Germinal center (tissue), 1 donor: ENCODE measurements at regions not wholly inside any gene's neighbourhood (a gene's known extent, or its start where the extent isn't known, plus 50 kb on each side); places are given as distances from the start of the nearest gene placed in this dataset.
"Not testable (repeated sequence)": the region's sequence is repeated elsewhere in the genome, so short reads cannot be mapped to it uniquely, and the experiment has no call there.

Experiments used
- DNase-seq: peaks from one replicate; pipeline ENCODE4 v3.0.0; 2012; ENCODE audit warnings: mixed read lengths, low spot score

- DNase-seq = no peak
These were observed 273.5 kb upstream of the EDA2R start for GRCh38 chrX:66912417-66912816.

GRCh38 chrX:66902081-66902480, 263.2 kb upstream of the EDA2R start:
- DNase-seq = no peak

DNA sequence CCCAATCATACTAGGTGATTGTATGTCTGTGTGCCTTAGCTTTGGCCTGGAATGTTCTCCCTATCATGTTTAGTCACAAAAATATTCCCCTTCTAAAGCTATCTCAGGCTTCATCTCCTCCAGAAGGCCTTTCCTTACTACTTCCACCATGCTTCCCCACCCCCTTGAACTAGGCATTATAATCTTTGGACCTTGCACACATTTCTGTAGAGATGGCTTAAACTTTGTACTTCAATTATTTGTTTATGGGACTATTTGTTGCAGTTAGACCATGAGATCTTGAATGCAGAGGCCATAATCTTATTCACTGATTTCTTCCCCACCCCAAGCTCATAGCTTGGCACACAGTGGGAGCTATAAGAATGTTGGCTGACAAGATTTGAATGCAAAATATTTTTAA, 262.0 kb upstream of the EDA2R start:
- no peak for DNase-seq

GRCh38 chrX:66892004-66892403, 253.1 kb upstream of the EDA2R start:
- DNase-seq = no peak

- no peak for DNase-seq
These were observed 250.5 kb upstream of the EDA2R start for GRCh38 chrX:66889418-66889817.

- no peak for DNase-seq
These were observed 243.2 kb upstream of the EDA2R start for GRCh38 chrX:66882101-66882500.

DNA sequence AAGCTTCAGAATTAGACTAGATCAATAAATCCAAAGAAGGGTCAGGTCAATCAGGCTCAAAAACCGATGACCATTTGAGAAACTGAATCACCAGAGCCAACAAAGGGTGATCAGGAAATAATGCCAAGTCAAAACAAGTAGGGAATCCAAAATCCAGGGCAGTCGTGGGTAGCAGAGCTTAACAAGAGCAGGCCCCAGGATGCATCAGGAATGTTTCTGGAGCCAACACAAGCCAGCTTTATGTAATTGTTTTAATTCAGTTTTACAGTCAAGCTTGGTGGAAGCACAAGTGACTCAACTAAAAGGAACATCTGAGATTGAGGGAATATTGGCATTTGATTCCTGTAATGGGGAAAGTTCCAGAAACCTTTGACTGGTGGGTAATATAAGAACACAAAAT, 237.9 kb upstream of the EDA2R start:
- DNase-seq = no peak

DNA sequence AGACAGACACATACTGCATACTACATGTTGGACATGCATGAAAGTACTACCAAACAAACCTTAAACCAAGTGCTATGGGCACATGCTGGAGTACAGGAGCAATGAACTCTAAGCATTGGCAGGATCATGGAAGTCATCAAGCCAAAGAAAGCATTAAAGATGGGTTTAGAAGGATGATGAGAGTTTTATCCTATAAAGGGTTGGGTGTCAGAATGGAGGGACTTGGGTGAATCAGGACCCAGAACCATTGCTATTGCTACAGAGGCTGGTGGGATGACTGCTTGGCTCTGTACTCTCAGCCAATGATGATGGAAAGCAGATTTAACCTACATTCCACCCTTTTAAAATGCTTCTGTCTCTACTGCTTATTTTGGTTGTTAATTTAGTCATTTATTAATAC, 233.9 kb upstream of the EDA2R start:
- no peak for DNase-seq

DNA sequence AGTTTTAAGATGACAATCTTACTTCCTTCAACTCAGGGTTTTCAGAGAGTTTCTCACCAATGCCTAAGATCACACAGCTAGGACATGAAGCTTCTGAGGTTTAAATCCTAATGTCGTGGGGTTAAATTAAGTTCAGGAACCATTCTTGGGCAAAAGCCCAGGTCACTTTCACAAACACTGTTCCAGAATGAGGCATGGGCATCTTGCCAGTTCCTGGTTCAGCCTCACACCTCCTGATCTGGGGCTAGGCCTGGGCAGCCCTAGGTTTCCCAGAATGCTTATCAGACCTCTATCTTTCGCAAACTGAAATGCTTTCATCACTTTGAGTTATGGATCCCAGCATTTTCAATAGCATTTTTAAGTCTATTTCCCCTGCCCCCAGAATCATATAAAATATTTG, 224.8 kb upstream of the EDA2R start:
- DNase-seq = no peak

GRCh38 chrX:66833426-66833825, 194.5 kb upstream of the EDA2R start:
- no peak for DNase-seq

DNA sequence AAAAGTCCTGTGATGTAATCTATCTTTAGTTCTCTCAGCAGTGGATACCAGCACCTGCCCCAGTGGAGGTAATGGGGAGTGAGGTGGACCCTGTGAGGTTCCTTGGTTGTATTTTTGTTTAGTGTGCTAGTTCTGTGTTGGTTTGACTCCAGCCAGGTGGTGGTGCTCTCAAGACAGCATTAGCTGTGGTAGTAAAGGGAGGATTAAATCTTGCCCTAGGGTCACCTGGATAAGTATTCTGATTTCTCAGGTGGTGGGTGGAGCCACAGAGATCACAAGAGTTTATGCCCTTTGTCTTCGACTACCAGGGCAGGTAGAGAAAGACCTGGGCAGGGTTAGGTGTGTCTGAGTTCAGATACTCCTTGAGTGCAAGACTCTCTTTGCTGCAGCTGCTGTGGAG, 176.3 kb upstream of the EDA2R start:
- DNase-seq = no peak

- DNase-seq = not testable (repeated sequence)
These were observed 155.6 kb upstream of the EDA2R start for GRCh38 chrX:66794514-66794913.

- DNase-seq = no peak
These were observed 127.4 kb upstream of the EDA2R start for GRCh38 chrX:66766318-66766717.

DNA sequence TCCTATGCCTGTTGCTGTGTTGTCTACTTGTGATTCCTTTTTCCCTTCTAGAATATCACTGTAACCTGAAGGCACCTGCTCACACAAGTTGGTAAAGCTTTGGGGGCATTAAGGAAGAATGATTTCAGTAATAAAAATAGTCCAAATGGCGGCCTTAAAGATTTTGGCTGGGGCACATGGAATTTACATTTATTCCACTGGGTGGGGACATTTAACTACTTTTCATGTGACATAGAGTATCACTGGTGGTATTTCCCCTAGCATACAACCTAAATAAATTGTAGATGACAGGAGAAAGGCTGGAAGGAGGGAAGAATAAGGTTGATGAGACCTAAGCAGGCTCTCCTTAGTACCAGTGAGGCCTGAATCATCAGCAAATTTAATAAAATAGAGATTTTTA, 121.8 kb upstream of the EDA2R start:
- DNase-seq = no peak

GRCh38 chrX:66756717-66757116, 117.8 kb upstream of the EDA2R start:
- no peak for DNase-seq

DNA sequence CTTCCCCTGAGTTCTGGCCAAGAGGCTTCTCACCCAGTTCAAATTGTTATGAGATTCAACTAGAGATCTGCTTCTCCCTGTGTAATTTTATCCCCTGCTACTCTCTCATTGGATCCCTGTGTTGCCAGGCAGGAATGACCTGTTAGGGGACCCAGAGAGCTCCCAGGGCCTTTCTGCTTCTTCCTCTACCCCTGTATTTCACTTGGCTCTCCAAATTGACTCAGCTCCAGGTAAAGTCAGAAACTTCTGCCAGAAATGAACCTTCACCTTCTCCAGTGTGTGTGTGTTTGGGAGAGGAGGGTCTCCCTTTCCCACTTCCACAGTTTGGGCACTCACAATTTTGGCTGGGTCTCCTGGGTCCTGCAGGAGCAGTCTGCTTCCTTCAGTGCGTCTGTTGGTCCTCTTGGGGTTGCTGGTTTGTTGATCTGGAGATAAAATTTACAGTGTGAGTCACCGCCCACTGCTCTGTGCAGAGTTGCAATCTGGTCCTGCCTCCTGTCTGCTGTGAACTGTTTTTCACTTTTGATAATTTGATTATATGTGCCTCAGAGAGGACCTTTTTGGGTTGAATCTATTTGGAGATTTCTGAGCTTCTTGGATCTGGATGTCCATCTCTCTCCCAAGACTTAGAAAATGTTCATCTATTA, 112.4 kb upstream of the EDA2R start:
- no peak for DNase-seq

- not testable (repeated sequence) for DNase-seq
These were observed 105.6 kb upstream of the EDA2R start for GRCh38 chrX:66744519-66744918.

DNA sequence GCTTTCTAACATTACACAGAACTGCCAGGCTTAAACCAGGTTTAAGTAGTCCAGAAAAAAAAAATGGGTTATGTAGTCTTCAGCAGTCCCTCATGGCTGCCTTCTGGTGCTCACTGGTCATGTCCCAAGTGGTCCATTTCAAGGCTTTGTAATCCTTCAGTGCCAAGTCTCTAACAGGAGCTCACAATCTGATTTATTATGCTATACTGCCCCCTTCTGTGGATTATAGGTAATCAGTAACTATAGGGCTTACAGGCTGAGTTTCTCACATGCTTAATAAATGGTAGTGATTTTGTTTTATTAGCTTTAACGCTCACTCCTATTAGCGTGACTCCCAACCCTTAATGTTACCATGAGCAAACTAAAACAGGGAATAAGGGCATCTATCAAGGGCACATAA, 92.5 kb upstream of the EDA2R start:
- no peak for DNase-seq

DNA sequence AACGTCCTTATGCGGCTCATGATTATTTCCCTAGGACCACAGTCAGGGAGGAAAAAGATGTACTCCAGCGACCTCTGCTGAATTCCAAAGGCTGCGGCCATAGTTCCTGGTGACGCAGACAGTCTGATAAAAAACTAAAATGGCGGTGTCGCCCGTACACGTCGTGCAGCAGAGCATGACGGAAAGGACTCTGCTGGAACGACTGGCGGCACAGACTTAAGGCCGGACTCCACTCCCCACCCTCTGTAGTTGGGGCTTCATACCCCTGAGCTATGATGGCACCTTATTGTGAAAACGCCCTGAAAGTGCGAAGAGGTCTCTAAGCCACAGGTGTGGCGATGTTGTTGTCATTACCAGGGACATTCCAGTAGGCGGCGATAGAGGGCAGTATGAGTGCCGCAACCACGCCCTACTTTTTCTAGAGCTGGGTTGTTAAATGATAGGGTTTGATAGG, 90.0 kb upstream of the EDA2R start:
- DNase-seq = peak; percentile 1

GRCh38 chrX:66717926-66718325, 79.0 kb upstream of the EDA2R start:
- DNase-seq = no peak

- DNase-seq = no peak
These were observed 59.7 kb upstream of the EDA2R start for GRCh38 chrX:66698273-66699204.

- not testable (repeated sequence) for DNase-seq
These were observed 53.6 kb upstream of the EDA2R start for GRCh38 chrX:66692512-66692911.
